Gastroesophageal sphincter (tissue), 4 donors: ENCODE measurements at regions not wholly inside any gene's neighbourhood (a gene's known extent, or its start where the extent isn't known, plus 50 kb on each side); places are given as distances from the start of the nearest gene placed in this dataset.

Source experiments
- ATAC-seq: fragments of 150-250 bp; one replicate; pipeline ENCODE4 v1.9.1; 2016; ENCODE audit warnings: mild to moderate bottlenecking, moderate library complexity
- H3K27ac ChIP-seq, 4 donors: fragments of 200-600 bp; sonication (generic) in 3 of 4; 1 replicate in 3 of 4; 2 replicates in 1 of 4; pipeline ENCODE4 v1.5.1; 2016 to 2019
- H3K27me3 ChIP-seq: fragments of 200-600 bp; sonication (generic); one replicate; pipeline ENCODE4 v1.5.1; 2019
- H3K36me3 ChIP-seq, 2 donors: fragments of 200-600 bp; sonication (generic); one replicate each; pipeline ENCODE4 v1.5.1; 2019; ENCODE audit warnings: control low read depth in 1 of 2
- H3K4me1 ChIP-seq, 3 donors: fragments of 200-600 bp; sonication (generic); 1 replicate in 2 of 3; 2 replicates in 1 of 3; pipeline ENCODE4 v1.5.1; 2016 to 2019; ENCODE audit warnings: control low read depth in 2 of 3
- H3K4me3 ChIP-seq, 2 donors: fragments of 200-600 bp; sonication (generic); one replicate each; pipeline ENCODE4 v1.5.1; 2019; ENCODE audit warnings: mild to moderate bottlenecking in 1 of 2, moderate library complexity in 1 of 2
- H3K9me3 ChIP-seq, 3 donors: fragments of 200-600 bp; sonication (generic); one replicate each; pipeline ENCODE4 v1.5.1; 2017 to 2019; ENCODE audit warnings: control low read depth in 2 of 3
- CTCF ChIP-seq, 4 experiments: fragments of 200-600 bp in 2 of 4; fragments of 450-650 bp in 2 of 4; sonication (generic) in 1 of 4; IDR thresholded peaks; one replicate each; pipeline ENCODE4 v1.5.1; 2017 to 2019; ENCODE audit warnings: antibody characterized with exemption in 4 of 4, mild to moderate bottlenecking in 2 of 4, moderate library complexity in 2 of 4
- EP300 ChIP-seq: sonication (generic); formaldehyde crosslinking; IDR thresholded peaks from one replicate; pipeline ENCODE4 v1.6.1; 2017; ENCODE audit warnings: antibody characterized with exemption, mild to moderate bottlenecking
- POLR2A ChIP-seq, 2 donors: fragments of 450-650 bp; IDR thresholded peaks; one replicate each; pipeline ENCODE4 v1.6.1; 2017; ENCODE audit warnings: antibody characterized with exemption in 2 of 2, mild to moderate bottlenecking in 2 of 2, moderate library complexity in 1 of 2
- POLR2AphosphoS5 ChIP-seq: sonication (generic); formaldehyde crosslinking; IDR thresholded peaks from one replicate; pipeline ENCODE4 v1.6.1; 2017; ENCODE audit warnings: antibody characterized with exemption
- WGBS, 2 donors: methylation state at CpG; one replicate each; pipeline ENCODE4 v1.1.5; 2018; ENCODE audit warnings: low coverage in 1 of 2; 5-methylcytosine and 5-hydroxymethylcytosine counted together

- peak overlapping the region in 3 of 4 donors; percentile 47 to 60 (median 56) for H3K27ac ChIP-seq
- 78 to 82% methylated on average over 7 to 12 of the region's 18 CpGs for WGBS, 2 donors
- ATAC-seq, result no peak
- H3K36me3 ChIP-seq, result no peaks in the 10 kb centered on the region
- H3K27me3 ChIP-seq, result no peaks in the 10 kb centered on the region
- H3K4me3 ChIP-seq, result no peak overlapping the region
- peaks cover 5 to 55% (median 19%) of the 10 kb centered on the region in 3 donors for H3K4me1 ChIP-seq
- TF ChIP-seq POLR2A (IDR thresholded peaks at IDR 0.05) (no peak), POLR2AphosphoS5 (no peak), CTCF (IDR thresholded peaks at IDR 0.05) (no peak), EP300 (no peak)
- H3K9me3 ChIP-seq, result no peaks in the 10 kb centered on the region
These were observed 102.1 kb upstream of the TLE3 start for GRCh38 chr15:70199540-70200410.

- H3K27me3 ChIP-seq, result no peaks in the 10 kb centered on the region
- no peaks in the 10 kb centered on the region for H3K9me3 ChIP-seq
- TF ChIP-seq POLR2A (IDR thresholded peaks at IDR 0.05), result no peak
- TF ChIP-seq EP300, result no peak
- TF ChIP-seq POLR2AphosphoS5, result no peak
- TF ChIP-seq CTCF (IDR thresholded peaks at IDR 0.05), result no peak
- 68% methylated on average over 2 of the region's 4 CpGs; no CpG with 5 or more reads in 1 of the 2 donors for WGBS, 2 donors
- no peak overlapping the region for H3K27ac ChIP-seq
- no peak for ATAC-seq
- no peak overlapping the region for H3K4me3 ChIP-seq
- no peaks in the 10 kb centered on the region for H3K36me3 ChIP-seq
- peaks cover 5 to 56% (median 19%) of the 10 kb centered on the region in 3 donors for H3K4me1 ChIP-seq
These were observed 101.4 kb upstream of the TLE3 start for GRCh38 chr15:70199124-70199482.

DNA sequence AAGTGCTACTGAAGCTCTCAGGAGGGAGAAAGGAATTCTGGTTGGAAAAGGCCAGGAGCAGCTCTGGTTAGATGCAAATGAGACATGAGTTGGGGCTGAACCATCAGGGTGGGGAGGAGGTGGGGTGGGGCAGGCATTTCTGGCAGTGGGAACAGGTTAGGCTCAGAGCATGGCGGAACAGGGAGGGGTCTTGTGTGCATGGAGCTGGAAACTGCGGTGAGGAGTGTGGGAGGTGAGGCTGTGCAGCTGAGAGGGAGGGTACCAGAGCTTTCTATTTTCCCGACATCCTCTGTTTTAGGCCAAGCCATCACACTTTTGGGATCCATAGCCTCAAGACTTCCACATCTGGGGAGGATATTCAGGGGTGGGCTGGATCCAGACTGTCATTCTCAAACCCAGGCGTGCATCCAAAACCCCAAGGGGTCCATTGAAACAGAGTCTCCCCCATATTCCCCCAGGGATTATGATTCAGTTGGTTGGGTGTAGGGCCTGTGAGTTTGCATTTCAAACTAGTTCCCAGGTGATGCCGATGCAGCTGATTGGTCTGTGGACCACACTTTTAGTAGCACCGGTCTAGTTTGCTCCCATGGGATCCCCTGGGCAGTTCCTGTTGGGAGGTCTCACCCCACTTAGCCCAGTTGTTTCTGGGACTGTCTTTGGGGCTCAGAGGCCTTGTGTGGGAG is 100.9 kb upstream of the TLE3 start:
- H3K9me3 ChIP-seq, result no peaks in the 10 kb centered on the region
- peaks cover 5 to 56% (median 19%) of the 10 kb centered on the region in 3 donors for H3K4me1 ChIP-seq
- WGBS, 2 donors, result 74 to 95% methylated on average over 3 of the region's 6 CpGs
- no peak for ATAC-seq
- no peaks in the 10 kb centered on the region for H3K36me3 ChIP-seq
- no peak overlapping the region for H3K27ac ChIP-seq
- H3K27me3 ChIP-seq, result no peaks in the 10 kb centered on the region
- no peak for TF ChIP-seq CTCF (IDR thresholded peaks at IDR 0.05)
- no peak for TF ChIP-seq EP300
- TF ChIP-seq POLR2A (IDR thresholded peaks at IDR 0.05), result no peak
- TF ChIP-seq POLR2AphosphoS5, result no peak
- H3K4me3 ChIP-seq, result no peak overlapping the region

GRCh38 chr15:70197945-70198361 is 100.2 kb upstream of the TLE3 start:
- WGBS, 2 donors, result 91% methylated on average over 7 of the region's 9 CpGs; no CpG with 5 or more reads in 1 of the 2 donors
- H3K27ac ChIP-seq, result no peak overlapping the region
- H3K36me3 ChIP-seq, result no peaks in the 10 kb centered on the region
- no peak for ATAC-seq
- H3K4me3 ChIP-seq, result no peak overlapping the region
- peaks cover 5 to 56% (median 19%) of the 10 kb centered on the region in 3 donors for H3K4me1 ChIP-seq
- H3K27me3 ChIP-seq, result no peaks in the 10 kb centered on the region
- no peaks in the 10 kb centered on the region for H3K9me3 ChIP-seq
- no peak for TF ChIP-seq POLR2AphosphoS5
- no peak for TF ChIP-seq POLR2A (IDR thresholded peaks at IDR 0.05)
- no peak for TF ChIP-seq EP300
- no peak for TF ChIP-seq CTCF (IDR thresholded peaks at IDR 0.05)
